ENCODE measurements at regions not wholly inside any gene's neighbourhood (a gene's known extent, or its start where the extent isn't known, plus 50 kb on each side); places are given as distances from the start of the nearest gene placed in this dataset.
"Not testable (repeated sequence)": the region's sequence is repeated elsewhere in the genome, so short reads cannot be mapped to it uniquely, and the experiment has no call there.

DNA sequence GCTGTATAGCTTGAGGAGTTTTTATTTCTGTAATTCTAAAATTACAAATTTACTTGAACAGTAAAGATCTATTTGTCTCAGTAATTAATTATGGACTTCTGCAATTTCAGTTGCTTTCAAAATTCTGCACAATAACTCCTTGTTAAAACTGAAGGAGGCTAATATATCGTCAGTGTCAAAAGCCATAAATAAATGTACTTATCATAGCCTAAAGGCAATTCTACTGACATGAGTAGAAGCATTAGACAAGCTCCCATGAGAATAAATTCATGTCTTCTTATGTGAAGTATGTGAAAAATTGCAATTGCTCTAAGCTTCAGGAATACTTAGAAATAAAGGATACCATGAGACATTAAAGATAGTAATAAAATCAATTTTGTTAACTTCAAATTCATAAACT lies 381.2 kb upstream of the PCDH10 start:
- no peaks in the 10 kb centered on the region for H3K36me3 ChIP-seq (ENCODE audit: control insufficient read depth, insufficient read depth, low read length)
- POLR2A ChIA-PET, result no interaction called here
- CTCF ChIA-PET, result no interaction called here
- no peak for DNase-seq (ENCODE audit: low read depth)
- no peaks in the 10 kb centered on the region for H3K27me3 ChIP-seq (ENCODE audit: control insufficient read depth, insufficient read depth, low read length)
- TF ChIP-seq, protein P1, sequence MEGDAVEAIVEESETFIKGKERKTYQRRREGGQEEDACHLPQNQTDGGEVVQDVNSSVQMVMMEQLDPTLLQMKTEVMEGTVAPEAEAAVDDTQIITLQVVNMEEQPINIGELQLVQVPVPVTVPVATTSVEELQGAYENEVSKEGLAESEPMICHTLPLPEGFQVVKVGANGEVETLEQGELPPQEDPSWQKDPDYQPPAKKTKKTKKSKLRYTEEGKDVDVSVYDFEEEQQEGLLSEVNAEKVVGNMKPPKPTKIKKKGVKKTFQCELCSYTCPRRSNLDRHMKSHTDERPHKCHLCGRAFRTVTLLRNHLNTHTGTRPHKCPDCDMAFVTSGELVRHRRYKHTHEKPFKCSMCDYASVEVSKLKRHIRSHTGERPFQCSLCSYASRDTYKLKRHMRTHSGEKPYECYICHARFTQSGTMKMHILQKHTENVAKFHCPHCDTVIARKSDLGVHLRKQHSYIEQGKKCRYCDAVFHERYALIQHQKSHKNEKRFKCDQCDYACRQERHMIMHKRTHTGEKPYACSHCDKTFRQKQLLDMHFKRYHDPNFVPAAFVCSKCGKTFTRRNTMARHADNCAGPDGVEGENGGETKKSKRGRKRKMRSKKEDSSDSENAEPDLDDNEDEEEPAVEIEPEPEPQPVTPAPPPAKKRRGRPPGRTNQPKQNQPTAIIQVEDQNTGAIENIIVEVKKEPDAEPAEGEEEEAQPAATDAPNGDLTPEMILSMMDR (IDR thresholded peaks at IDR 0.05; ENCODE audit: insufficient read depth, low read depth, low read length), result no peak
- no peak overlapping the region for H3K4me3 ChIP-seq (ENCODE audit: low read depth, low read length)

DNA sequence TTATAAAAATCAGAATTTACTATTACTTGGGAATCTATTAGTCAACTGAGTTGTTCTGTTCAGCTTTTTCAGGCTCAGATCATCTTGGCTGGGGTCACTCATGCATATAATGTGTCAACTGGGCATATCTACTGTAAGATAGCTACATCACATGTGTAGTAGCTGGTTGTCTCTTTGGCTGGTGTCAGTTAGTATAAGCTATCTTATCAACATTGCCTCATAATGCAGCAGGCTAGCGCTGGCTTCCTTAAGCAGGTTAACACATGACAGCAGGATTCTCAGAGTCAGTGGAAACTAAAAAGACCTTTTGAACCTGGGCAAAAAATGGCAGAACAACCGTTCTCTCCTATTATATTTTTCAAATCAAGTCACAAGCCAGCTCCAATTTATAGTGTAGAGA lies 378.3 kb upstream of the PCDH10 start:
- ChIA-PET CTCF (no interaction called here), POLR2A (no interaction called here)
- DNase-seq (ENCODE audit: low read depth), result no peak
- no peaks in the 10 kb centered on the region for H3K36me3 ChIP-seq (ENCODE audit: control insufficient read depth, insufficient read depth, low read length)
- no peaks in the 10 kb centered on the region for H3K27me3 ChIP-seq (ENCODE audit: control insufficient read depth, insufficient read depth, low read length)
- TF ChIP-seq, protein P1 (IDR thresholded peaks at IDR 0.05; ENCODE audit: insufficient read depth, low read depth, low read length), result no peak
- H3K4me3 ChIP-seq (ENCODE audit: low read depth, low read length), result no peak overlapping the region

DNA sequence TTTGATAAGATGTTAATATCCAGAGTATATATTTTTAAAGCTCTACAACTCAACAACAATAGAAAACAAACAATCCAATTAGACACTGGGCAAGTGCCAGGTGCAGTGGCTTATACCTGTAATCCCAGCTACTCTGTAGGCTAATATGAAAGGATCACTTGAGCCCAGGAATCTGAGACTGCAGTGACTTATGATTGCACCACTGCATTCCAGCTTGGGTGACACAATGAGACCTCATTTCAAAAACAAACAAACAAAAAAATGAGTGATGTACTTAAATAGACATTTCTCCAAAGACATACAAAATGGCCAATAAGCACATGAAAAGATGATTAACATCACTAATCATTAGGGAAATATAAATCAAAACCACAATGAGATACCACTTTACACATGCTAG lies 356.8 kb upstream of the PCDH10 start:
- no peak for DNase-seq (ENCODE audit: low read depth)
- CTCF ChIA-PET, result no interaction called here
- H3K4me3 ChIP-seq (ENCODE audit: low read depth, low read length), result no peak overlapping the region
- POLR2A ChIA-PET, result no interaction called here
- H3K36me3 ChIP-seq (ENCODE audit: control insufficient read depth, insufficient read depth, low read length), result no peaks in the 10 kb centered on the region
- TF ChIP-seq, protein P1 (IDR thresholded peaks at IDR 0.05; ENCODE audit: insufficient read depth, low read depth, low read length), result no peak
- H3K27me3 ChIP-seq (ENCODE audit: control insufficient read depth, insufficient read depth, low read length), result no peaks in the 10 kb centered on the region

DNA sequence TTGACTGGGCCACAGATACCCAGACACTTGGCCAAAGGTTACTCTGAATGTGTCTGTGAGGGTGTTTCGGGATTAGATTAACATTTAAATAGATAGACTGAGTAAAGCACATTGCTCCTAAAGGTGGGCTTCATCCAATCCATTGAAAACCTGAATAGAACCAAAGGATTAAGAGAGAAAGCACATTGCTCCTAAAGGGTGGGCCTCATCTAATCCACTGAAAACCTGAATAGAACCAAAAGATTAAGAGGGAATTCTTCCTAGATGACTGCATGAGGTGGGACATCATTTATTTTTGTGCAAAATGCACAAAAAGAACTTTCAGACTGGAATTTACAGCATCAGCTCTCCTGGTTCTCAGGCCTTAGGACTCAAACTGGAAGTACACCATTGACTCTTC lies 351.2 kb upstream of the PCDH10 start:
- H3K27me3 ChIP-seq (ENCODE audit: control insufficient read depth, insufficient read depth, low read length), result no peaks in the 10 kb centered on the region
- DNase-seq (ENCODE audit: low read depth), result no peak
- POLR2A ChIA-PET, result no interaction called here
- no peaks in the 10 kb centered on the region for H3K36me3 ChIP-seq (ENCODE audit: control insufficient read depth, insufficient read depth, low read length)
- TF ChIP-seq, protein P1 (IDR thresholded peaks at IDR 0.05; ENCODE audit: insufficient read depth, low read depth, low read length), result no peak
- CTCF ChIA-PET, result no interaction called here
- no peak overlapping the region for H3K4me3 ChIP-seq (ENCODE audit: low read depth, low read length)

DNA sequence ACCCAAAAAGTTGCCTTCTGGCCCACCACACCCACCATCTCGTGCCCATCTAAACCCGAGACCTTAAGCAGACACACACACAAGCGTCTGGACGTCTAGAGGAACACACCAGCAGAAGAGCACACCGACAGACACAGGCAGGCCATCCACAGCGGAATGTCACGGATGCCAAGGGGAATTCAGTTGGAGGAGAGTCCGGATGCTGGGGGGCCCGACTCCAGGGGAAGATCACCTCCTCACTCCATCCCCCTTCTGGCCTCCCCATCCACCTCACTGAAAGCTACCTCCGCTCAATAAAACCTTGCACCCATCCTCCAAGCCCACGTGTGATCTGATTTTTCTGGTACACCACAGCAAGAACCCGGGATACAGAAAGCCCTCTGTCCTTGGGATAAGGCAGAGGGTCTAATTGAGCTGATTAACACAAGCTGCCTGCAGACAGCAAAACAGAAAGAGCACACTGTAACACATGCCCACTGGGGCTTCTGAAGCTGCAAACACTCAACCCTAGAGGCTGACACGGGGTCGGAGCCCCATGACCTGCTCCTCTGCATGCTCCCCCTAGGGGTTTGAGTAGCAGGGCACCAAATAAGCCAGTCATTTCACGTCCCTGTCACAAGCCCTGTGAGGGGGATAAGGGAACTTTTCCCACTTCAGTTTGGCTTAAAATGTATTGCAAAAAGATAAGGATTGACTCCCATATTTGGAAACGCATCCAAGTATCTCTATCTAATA lies 339.6 kb upstream of the PCDH10 start:
- Histone ChIP-seq H3K27me3 (ENCODE audit: control insufficient read depth, insufficient read depth, low read length) (no peaks in the 10 kb centered on the region), H3K4me3 (ENCODE audit: low read depth, low read length) (no peak overlapping the region), H3K36me3 (ENCODE audit: control insufficient read depth, insufficient read depth, low read length) (no peaks in the 10 kb centered on the region)
- ChIA-PET CTCF (no interaction called here), POLR2A (no interaction called here)
- TF ChIP-seq, protein P1 (IDR thresholded peaks at IDR 0.05; ENCODE audit: insufficient read depth, low read depth, low read length), result no peak
- DNase-seq (ENCODE audit: low read depth), result no peak

DNA sequence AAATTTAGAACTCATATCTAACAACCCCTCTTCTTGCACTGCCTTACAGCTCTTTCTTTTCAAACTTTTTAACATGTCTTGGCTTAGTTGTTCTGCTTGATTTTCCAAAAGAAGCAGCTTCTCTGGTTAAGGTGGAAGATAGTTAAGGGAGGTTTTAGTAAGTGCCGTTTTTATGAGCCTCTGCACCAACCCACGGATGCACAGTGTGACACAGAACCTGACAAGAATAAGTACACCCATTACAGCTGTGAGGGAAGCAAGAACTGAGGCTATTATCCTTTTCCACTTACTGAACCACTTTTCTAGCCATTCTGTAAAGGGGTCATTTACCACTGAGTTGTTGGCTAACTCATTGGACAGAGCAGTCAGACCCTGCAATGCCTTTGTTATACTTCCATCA lies 336.0 kb upstream of the PCDH10 start:
- H3K27me3 ChIP-seq (ENCODE audit: control insufficient read depth, insufficient read depth, low read length); DNase-seq (ENCODE audit: low read depth); POLR2A ChIA-PET; CTCF ChIA-PET; H3K4me3 ChIP-seq (ENCODE audit: low read depth, low read length); H3K36me3 ChIP-seq (ENCODE audit: control insufficient read depth, insufficient read depth, low read length): not testable (repeated sequence)
